NCI-H2227 (cell line): ENCODE measurements at regions not wholly inside any gene's neighbourhood (a gene's known extent, or its start where the extent isn't known, plus 50 kb on each side); places are given as distances from the start of the nearest gene placed in this dataset.

Experiments used
- DNase-seq: peaks from one replicate; lab custom pipeline; 2025; ENCODE audit not compliant: unreplicated experiment; lab: John Stamatoyannopoulos, UW

- DNase-seq, result no peak
These were observed 336.5 kb downstream of the MIAT start for GRCh38 chr22:26993886-26994285.

- DNase-seq, result no peak
These were observed 337.4 kb downstream of the MIAT start for GRCh38 chr22:26994801-26995200.

- no peak for DNase-seq
These were observed 337.8 kb downstream of the MIAT start for GRCh38 chr22:26995235-26995634.

GRCh38 chr22:26996154-26996553, 338.8 kb downstream of the MIAT start:
- DNase-seq, result no peak

GRCh38 chr22:26998129-26998528, 340.7 kb downstream of the MIAT start:
- no peak for DNase-seq

GRCh38 chr22:26998716-26999115, 341.3 kb downstream of the MIAT start:
- no peak for DNase-seq

- no peak for DNase-seq
These were observed 345.9 kb downstream of the MIAT start for GRCh38 chr22:27003297-27003696.

- DNase-seq, result no peak
These were observed 347.0 kb downstream of the MIAT start for GRCh38 chr22:27004434-27004833.

GRCh38 chr22:27008454-27008853, 351.1 kb downstream of the MIAT start:
- DNase-seq, result no peak

GRCh38 chr22:27011133-27011532, 353.7 kb downstream of the MIAT start:
- DNase-seq, result no peak

- no peak for DNase-seq
These were observed 354.3 kb downstream of the MIAT start for GRCh38 chr22:27011717-27012116.

GRCh38 chr22:27019827-27020226, 362.4 kb downstream of the MIAT start:
- no peak for DNase-seq

GRCh38 chr22:27022274-27022895, 365.0 kb downstream of the MIAT start:
- DNase-seq, result no peak

- DNase-seq, result peak; percentile 53
These were observed 365.5 kb downstream of the MIAT start for GRCh38 chr22:27022896-27023361.

- DNase-seq, result no peak
These were observed 366.2 kb downstream of the MIAT start for GRCh38 chr22:27023591-27023990.

- DNase-seq, result no peak
These were observed 367.6 kb downstream of the MIAT start for GRCh38 chr22:27024982-27025381.

GRCh38 chr22:27028093-27028492, 370.7 kb downstream of the MIAT start:
- DNase-seq, result no peak

GRCh38 chr22:27029584-27030130, 372.3 kb downstream of the MIAT start:
- no peak for DNase-seq

- no peak for DNase-seq
These were observed 374.8 kb downstream of the MIAT start for GRCh38 chr22:27032091-27032761.

- no peak for DNase-seq
These were observed 384.4 kb downstream of the MIAT start for GRCh38 chr22:27041745-27042310.

GRCh38 chr22:27043262-27043661, 385.9 kb downstream of the MIAT start:
- no peak for DNase-seq
